ENCODE measurements at regions not wholly inside any gene's neighbourhood (a gene's known extent, or its start where the extent isn't known, plus 50 kb on each side); places are given as distances from the start of the nearest gene placed in this dataset.

DNA sequence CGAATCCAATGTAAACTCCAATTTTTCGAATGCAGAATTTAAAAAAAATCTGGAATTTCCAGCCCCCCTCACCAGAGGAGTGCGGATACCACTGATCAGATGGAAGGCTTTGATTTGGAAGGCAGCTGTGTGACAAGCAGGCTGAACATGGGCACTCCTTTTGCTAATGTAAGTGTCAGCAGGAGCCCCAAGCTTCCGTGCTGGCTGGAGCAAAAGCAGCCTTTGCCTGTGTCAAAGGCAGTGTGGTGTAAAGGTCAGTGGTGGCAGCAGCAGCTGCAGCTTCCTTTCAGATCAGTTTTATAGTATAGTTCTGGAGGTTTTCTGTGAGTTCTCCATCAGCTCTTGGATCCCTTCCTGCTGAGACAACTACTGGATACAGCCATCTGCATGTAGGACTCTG, 259.9 kb downstream of the CTH start:
- no peak for TF ChIP-seq POLR2A (IDR thresholded peaks at IDR 0.05; ENCODE audit: low read length)
- no peak for TF ChIP-seq GATA1 (IDR thresholded peaks at IDR 0.05; ENCODE audit: low read depth, low read length)

Measured in erythroblast (primary cell).